SHP77 (cell line): ENCODE measurements at regions not wholly inside any gene's neighbourhood (a gene's known extent, or its start where the extent isn't known, plus 50 kb on each side); places are given as distances from the start of the nearest gene placed in this dataset.

Experiments used
- DNase-seq, 2 experiments: peaks; one replicate each; lab custom pipeline; 2025; lab: John Stamatoyannopoulos, UW

DNA sequence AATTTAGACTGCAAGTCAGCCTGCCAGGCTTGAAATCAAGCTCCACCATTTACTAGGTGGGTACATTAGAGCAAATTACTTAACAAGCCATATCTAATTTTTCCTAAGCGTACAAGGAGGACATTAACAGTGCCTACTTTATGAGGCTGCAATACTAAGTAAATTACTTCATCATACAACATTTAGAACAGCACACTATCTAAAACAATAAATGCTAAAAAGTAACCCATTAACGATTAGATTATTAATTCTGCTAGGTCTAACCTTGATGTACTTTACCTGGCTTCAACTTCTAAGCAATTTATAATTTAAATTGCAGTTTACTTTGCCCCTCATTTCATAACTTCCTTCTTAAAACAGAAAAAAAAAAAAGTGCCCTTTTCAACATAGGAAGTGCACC is 1155.6 kb upstream of the NCAM2 start:
- DNase-seq: no peak

DNA sequence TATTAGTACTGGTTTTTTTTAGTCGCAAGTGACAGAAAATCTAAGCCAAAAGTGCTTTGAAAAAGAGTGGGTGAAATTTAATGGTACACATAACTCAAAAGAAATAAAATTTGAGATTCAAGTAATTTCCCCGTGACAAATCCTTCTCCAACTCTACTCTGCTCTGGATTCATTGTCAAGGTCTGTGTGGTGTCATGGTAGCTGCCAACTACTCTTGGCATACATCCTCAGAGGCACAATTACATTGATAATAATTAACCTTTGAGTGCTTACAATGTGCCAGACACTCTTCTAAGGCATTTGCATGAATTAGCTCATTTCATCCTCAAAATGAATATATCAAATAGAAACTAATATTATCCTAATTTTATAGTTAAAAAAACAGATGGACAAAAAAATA is 1153.9 kb upstream of the NCAM2 start:
- DNase-seq: no peak

DNA sequence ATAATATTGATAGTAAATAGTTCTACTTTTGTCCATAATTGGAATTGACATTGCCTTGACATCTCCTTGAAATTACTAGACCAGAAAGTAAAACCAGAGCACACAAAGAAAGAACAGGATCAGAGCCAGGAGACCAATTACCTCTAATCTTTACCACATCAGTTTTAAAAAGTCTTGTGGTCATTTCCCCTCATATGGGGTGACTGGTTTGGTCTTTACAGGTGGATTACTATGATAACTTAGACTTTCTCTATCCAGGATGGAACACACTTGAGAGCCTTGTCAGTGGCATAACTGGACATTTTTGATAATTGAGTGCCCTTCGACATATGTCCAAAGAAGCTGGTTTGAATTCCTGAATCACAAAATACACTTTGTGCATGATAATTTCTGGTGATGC is 1148.1 kb upstream of the NCAM2 start:
- DNase-seq: no peak

DNA sequence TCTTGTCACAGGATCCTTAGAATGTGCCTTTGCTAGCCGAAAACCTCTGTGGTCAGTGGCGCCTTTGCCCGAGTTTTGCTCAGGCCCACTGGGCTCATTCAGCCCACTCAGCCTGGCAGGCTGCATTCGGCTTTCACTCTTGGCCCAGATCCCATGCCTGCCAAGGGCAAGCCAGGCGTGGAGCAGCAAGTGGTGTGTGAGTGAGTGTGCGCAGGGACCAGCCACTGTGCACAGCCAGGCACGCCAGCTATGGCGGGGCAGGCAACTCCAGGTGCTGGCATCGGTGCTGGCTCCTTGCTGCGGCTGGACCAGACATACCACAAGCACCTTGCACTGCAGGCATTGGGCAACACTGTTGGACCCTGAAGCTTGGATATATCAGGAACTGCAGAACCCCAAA is 1145.1 kb upstream of the NCAM2 start:
- no peak for DNase-seq

DNA sequence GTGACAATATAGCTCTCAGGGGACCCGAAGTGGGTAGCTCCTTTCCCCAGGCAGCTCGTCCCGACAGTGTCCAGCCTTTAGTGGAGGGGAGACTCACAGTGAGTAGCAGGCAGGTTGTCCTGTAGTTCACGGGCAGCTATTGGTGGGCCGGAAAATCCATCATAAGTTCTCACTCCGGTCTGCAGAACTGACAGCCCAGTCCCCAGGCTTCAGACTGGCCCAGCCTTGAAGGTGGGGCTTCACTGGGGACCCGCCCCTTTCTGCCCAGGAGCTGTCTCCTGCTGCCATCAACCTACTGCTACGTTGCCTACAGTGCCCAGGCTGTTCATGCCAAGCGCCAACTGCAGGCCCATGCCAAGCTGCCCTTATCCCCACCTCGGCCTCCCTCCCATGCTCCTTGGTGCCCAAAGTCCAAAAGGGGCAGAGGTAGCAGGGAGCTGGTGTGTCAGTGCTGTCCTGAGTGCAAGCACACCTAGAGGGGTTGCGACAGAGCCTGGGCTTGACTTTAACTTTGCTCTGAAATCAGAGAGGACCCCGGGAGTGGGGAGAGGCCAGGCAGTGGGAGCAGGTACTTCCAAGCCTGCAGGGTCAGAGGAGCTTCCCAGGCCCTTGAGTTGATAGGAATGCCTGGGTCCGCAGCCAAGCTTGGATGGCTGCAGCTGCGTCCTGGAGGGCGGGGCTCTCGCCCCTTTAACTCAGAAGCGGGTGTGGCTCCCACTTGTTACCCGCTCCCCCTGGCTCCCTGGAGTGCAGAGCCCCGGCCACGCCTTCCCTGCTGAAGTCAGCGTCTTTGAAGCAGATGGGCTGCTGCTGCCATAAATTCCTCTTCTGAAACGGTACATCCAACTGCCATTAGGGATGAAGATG is 1144.3 kb upstream of the NCAM2 start:
- DNase-seq: no peak

DNA sequence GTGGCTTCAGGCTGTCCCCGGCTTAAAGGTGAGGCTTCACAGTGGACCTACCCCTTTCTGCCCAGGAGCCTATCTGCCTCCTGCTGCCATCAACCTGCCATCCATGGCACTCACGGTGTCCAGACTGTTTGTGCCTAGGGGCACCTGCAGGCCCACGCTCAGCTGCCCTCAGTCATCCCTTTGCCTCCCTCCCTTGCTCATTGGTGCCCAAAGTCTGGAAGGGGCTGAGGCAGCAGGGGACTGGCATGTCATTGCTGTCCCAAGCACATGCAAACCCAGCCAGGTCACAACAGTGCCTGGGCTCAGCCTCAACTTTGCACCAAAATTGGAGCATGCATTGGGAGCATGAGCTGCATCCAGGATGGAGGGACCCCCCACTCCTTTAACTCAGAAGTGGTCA is 1142.7 kb upstream of the NCAM2 start:
- DNase-seq: no peak

DNA sequence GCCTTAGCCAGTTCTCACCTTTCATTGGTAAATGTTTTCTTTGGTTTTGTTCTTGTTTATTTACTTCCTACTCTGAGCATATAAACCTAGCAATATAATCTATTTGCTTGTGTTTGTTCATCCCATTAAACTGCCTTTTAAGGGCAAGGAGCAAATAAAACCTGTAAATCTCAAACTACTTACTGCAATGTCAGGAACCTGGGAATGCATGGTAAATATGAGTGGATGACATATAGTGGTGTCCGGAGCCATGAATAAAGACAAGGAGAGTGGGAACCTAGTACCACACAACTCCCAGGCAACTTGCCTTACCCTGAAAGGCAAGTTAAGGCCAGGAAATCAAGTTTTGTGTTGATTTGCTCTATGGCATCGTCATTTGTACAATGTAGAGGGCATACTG is 1133.7 kb upstream of the NCAM2 start:
- no peak for DNase-seq

DNA sequence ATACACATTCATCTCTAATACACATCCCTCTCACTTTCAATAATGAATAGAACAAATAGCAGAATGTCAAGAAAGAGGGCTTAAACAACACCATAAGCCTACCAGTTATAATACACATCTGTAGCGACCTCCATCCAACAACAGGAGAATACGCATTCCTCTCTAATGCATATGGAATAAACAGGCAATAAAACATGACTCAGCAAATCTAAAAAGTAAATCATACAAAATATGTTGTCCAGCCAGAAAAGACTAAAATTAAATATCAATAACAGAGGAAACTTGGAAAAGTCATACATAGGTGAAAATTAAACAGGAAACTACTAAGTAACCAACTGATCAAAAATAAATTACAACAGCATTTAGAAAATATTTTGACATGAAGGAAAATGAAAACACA is 1127.5 kb upstream of the NCAM2 start:
- no peak for DNase-seq

DNA sequence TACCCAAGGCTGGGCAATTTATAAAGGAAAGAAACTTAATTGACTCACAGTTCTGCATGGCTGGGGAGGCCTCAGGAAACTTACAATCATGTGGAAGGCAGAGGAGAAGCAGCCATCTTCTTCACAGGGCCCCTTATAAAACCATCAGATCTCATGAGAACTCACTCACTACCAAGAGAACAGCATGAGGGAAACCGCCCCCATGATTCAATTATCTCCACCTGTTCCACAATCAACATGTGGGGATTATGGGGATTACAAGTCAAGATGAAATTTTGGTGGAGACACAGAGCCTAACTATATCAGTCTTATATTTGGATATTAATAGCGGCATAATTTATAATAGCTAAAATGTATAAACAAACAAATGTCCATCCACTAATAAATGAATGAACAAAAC is 1123.7 kb upstream of the NCAM2 start:
- DNase-seq: no peak

DNA sequence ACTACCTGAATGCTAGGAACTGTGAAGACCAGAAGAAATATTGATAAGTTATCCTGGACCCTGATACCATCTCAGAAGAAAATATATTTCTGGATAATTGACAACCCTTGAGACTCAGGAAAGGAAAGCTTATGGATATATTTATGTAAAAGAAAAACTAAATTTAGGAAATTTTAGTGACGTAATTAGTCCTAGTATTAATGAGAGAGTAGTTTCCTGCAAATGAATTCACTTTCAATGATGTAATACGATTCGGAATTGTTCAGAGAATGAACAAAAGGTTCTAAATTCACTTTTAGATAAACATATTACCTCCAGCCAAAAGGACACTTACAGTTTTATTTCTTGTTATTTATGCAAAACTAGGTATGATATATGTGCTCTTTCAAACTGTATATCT is 1120.1 kb upstream of the NCAM2 start:
- no peak for DNase-seq

DNA sequence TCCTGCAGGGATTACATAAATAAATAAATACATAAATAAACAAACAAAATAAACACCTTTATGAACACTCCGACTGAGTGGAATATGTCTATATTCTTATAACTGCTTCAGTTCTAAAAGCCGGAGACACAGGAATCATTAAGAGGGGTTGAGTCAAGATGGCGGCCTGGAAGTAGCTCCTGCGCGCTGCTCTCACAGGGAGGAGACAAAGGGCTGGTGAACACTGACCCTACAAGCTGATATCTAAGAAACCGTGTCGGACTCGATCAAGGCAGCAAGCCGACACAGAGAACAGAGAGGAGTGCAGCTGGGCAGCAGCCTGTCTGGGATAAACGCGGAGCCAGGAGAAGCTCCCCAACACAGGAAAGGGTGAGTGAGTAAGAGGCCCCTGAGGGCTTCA is 1098.6 kb upstream of the NCAM2 start:
- DNase-seq: no peak

DNA sequence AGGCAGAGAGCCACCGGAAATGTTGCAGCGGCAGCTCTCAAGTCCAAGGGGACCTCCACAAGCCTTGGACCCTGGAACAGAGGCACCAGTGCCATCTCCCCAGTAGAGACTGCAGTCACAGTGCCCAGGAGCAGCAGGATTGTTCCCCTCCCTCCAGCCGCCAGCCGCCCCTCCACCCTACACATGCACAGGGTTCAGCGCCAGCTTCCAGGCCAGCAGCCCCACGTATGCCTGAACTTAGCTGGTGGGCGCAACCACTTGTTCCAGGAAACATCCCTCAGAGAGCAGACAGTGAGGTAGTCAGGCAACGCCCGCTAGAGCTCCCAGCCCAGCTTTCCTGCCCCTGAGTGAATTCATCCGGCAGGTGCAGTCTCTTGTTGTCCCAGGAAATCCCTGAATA is 1098.1 kb upstream of the NCAM2 start:
- no peak for DNase-seq

DNA sequence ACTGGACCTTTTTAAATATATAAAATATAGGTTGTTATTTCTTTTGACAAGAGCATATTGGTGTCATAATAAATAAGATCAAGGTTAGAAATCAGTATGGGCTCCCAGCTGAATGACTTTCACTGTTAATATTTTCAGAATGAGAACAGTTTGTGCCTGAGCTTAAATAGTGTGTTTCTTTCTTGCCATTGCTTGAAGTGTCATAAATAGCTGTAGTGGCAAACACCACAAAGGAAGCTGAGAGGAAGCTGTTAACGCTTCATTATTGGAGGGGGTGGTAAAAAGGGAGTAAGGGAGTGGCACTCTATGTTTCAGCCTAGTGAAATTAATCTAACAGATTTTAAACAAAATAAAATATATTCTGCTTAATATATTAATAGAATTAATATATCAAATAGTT is 1089.8 kb upstream of the NCAM2 start:
- DNase-seq: no peak

DNA sequence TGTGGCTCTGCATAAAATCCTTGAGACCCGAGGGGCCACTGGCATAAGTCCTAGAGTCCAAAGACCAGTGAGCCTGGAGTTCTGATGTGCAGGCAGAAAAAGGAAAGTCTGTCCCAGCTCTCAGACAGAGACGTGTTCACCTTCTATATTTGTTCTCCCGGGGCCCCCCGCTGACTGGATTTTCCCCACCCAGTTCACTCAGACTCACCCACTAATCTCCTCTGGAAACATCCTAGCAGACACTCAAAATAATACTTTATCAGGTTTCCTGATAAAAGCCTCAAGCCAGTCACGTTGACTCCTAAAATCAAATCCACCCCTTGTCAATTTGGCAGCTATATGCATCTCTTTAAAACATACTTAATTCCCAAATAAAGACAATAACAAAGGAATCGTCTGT is 1084.2 kb upstream of the NCAM2 start:
- no peak for DNase-seq

DNA sequence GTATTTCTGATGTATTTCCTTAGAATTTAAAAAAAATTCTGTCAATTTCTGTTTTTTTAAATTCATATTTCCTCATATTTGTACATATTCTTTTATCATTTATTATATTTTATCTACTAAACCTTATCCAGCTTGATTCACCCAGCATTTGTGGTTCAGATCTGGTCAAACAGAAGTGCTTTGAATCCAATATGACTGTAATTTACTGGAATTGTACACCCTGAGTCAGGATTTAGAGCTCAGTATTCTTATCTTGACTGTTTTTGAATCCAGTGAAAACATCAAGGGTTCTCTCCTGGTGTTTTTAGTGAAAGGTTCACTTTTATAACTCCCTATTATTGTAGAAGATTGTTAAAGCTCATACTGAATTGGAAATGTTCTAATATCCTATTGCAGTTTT is 1077.0 kb upstream of the NCAM2 start:
- no peak for DNase-seq

DNA sequence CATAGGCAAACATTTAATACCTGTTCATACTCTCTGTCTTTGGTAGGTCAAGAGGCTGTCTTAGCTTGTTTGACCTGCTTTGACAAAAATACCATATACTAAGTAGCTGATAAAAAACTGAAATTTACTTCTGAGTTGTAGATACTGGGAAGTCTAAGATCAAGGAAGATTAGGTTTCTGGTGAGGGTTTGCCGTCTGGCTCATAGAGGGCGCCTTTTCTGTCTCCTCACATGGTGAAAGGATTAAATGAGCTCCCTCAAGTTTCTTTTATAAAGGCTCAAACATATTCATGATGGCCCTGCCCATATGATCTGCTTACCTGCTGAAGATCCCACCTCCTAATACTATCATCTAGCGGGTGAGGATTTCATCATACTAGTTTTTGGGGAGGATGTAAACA is 1076.1 kb upstream of the NCAM2 start:
- DNase-seq: no peak

DNA sequence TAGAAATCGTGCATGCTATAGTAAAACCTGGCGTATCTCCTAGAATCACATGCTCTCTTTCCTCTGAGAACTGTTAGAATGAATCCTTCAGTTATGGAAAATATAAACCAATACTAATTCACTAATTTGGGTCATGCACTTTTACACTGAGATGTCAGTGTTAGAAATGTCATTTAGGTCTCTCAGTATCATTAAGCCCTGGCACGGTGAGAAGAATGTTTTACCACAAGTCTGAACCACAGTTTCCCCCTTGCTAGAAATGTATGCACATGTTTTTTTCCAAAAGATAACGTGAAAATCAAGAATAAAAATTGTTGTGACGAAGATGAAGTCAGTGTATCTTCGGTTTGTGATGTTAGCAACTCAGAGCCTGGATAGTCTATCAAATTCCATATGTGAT is 1062.7 kb upstream of the NCAM2 start:
- no peak for DNase-seq

DNA sequence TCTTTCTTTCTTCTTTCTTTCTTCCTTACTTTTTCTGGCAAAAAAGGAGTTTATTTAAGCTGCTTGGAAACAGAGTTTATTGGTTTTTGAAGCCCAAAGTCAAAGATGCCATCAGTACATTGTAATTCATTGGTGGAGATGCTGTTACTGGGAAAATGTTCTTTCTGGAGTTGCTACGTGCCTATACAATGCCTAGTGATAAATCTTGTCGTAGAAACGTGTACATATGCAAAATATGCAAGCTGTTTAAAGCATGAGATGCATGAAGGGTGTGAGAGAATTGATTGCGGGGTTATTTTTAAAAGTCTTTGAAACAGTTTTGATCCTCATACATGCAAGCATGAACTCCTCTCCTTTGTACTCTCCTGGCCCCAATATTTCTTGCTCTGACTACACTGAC is 1060.6 kb upstream of the NCAM2 start:
- DNase-seq: no peak

DNA sequence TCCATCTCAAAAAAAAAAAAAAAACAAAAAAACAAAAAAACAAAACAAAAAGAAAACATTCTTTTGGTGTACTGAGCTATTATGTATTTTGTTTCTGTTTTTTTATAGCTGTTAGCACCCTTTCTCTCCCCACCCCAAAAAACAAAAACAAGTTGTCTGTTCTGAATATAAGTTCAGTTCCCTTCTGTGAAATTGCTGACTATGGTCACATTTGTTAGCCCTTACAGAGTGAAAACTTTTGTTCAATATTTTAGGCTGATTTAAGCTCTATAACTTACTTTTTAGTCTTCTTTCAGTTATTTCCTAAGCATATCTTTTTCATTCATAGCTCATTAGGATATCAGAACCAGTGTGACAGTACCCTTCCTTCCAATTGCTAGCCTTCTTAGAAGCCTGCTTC is 1056.6 kb upstream of the NCAM2 start:
- no peak for DNase-seq

DNA sequence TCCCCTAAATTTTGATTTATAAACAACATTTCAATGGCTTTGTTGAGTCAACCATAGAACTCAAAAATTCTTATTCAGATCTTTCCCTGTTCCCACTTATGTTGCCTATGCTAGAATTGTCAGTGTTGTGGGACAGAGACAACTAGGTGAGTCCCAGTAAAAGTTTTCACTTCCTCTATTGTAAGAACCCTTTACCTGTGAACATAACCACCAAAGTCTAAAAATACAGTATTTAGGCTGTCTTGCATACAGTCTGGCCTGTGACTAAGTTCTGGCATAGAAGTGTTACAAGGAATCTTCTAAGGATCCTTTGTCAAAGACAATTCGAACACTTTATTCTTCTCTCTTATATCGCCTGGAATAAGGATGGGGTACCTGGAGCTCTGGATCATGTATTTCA is 1047.9 kb upstream of the NCAM2 start:
- DNase-seq: no peak

DNA sequence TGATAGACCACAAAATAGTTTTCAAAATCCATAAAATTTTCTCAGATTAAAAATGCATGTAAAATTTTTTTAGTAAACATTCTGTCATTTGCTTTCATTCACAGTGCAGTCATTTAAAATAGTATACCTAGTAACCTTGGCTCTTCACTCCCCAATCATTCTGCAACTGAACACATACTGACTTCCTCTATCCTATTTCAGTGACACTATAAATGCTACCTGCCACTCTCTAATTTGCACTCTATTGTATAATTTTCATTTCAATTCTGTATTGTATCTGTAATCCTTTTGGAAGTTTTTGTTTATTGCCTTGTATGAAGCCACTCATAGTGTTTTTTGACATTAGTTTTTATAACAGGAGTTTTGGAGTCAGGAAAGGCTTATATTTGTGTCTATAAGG is 1029.1 kb upstream of the NCAM2 start:
- DNase-seq: no peak

DNA sequence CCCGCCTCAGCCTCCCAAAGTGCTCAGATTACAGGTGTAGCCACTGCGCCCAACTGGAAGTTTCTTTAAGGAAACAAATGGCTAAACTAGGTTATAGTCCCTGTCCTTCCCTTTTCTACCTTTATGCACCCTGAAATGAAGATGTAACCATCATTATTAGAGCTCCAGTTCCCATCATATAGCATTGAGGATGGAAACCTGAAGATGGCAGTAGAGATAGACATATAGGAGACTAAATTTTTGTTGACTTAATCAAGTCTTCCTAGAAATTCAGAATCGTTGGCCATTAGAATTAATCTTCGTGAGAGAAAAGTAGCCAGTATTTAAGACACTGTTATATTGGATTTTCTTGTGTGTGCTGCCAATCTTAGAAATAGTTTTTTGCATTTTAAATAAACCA is 1016.3 kb upstream of the NCAM2 start:
- DNase-seq: no peak

DNA sequence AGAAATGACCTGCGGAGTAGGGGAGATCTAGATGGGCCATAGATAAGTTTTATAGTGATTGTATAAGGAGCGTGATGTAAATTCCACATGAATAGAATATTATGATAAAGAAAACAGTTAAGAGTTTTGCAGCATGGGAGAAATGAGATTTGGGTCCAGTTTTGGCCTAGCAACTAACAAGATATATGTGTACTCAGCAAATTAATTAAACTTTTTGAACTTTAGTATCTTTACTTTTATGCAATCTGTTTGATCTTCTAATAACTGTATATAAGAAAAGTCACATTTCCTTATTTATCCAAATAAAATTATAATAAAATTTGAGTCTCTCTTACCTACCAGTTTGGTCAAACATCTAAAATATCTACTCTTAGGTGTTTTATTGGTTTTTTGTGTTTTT is 1011.8 kb upstream of the NCAM2 start:
- no peak for DNase-seq

DNA sequence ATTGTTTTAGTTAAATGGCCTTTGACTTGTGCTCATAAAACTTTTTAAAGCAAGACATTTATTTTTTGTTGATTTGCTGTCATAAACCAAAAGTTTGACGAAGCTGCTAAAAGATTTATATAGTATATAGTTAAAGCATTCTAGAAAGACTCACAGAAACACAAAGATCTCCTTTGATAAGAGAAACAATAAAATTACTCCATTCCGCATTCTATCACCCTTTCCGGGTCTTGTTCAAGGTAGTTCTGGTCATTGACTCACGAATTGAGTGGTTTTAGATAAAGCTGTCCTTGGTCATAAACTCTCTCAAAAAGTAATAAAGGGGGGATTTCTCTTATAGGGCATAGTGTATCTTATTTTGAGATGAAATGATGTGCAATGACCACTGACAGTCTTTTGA is 1010.5 kb upstream of the NCAM2 start:
- no peak for DNase-seq

DNA sequence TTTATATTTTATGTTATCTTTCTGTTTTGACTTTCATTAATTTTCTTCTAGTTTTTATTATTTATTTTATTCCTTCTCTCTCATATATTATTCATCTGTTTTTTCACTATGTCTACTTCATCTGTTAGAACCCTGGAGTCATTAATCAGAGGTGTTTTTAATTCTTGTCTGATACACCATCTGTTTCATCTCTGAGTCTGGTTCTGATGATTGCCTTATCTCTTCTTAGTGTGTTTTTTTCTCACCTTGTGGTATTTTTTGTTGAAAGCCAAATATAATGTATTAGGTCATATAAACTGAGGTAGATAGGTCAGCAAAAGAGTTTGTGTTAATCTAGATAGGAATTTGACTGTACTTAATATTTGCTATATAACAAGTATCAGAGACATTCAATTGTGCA is 1005.7 kb upstream of the NCAM2 start:
- no peak for DNase-seq
